WTC11 (cell line): ENCODE measurements at regions not wholly inside any gene's neighbourhood (a gene's known extent, or its start where the extent isn't known, plus 50 kb on each side); places are given as distances from the start of the nearest gene placed in this dataset.

Experiments
- ATAC-seq: fragments of 200-7000 bp; cut with Tn5 transposase; 2 replicates; pipeline ENCODE4 v1.10.0; 2021; ENCODE audit warnings: mild to moderate bottlenecking, moderate library complexity
- CTCF ChIA-PET: fragments of 300-600 bp; sonication (Branson Sonifier 250); formaldehyde crosslinking; loops from one replicate; lab custom pipeline; 2021; ENCODE audit warnings: antibody characterized with exemption; lab: Charles Lee
- POLR2A ChIA-PET: fragments of 350-600 bp; sonication (Branson Sonifier 250); formaldehyde crosslinking; loops from one replicate; lab custom pipeline; 2021; ENCODE audit warnings: antibody characterized with exemption; lab: Charles Lee
- DNase-seq: peaks from one replicate; pipeline ENCODE4 v3.0.0; 2021; ENCODE audit warnings: low spot score
- H3K27ac Mint-ChIP-seq: 2 replicates; pipeline ENCODE4 v1.8.0; 2021; ENCODE audit warnings: mixed read lengths
- H3K27me3 Mint-ChIP-seq: 2 replicates; pipeline ENCODE4 v1.8.0; 2021; ENCODE audit warnings: low read depth, mild to moderate bottlenecking, moderate library complexity, mixed read lengths
- H3K36me3 Mint-ChIP-seq: 2 replicates; pipeline ENCODE4 v1.8.0; 2021; ENCODE audit warnings: mixed read lengths
- H3K4me1 Mint-ChIP-seq: 2 replicates; pipeline ENCODE4 v1.8.0; 2022; ENCODE audit warnings: mixed read lengths
- H3K4me3 Mint-ChIP-seq: 2 replicates; pipeline ENCODE4 v1.8.0; 2021; ENCODE audit warnings: mild to moderate bottlenecking, moderate library complexity, mixed read lengths
- H3K9me3 Mint-ChIP-seq: 2 replicates; pipeline ENCODE4 v1.8.0; 2021; ENCODE audit warnings: mixed read lengths
- ATF1 ChIP-seq: sonication (generic); formaldehyde crosslinking; IDR thresholded peaks from 2 replicates; pipeline ENCODE4 v1.8.1; 2023; ENCODE audit warnings: mild to moderate bottlenecking, moderate library complexity, missing genetic modification reagents
- ATF3 ChIP-seq: sonication (generic); formaldehyde crosslinking; conservative IDR thresholded peaks from 2 replicates; pipeline ENCODE4 v1.8.1; 2022; ENCODE audit warnings: mild to moderate bottlenecking, missing genetic modification reagents
- ELF4 ChIP-seq: sonication (generic); formaldehyde crosslinking; IDR thresholded peaks from 2 replicates; pipeline ENCODE4 v1.8.1; 2022; ENCODE audit warnings: low read depth, mild to moderate bottlenecking, moderate library complexity, missing genetic modification reagents
- GABPB1 ChIP-seq: sonication (generic); formaldehyde crosslinking; IDR thresholded peaks from 2 replicates; pipeline ENCODE4 v1.8.1; 2023; ENCODE audit warnings: mild to moderate bottlenecking, missing genetic modification reagents
- GTF2I ChIP-seq: fragments of 250-450 bp; sonication (Bioruptor Pico); conservative IDR thresholded peaks from 2 replicates; pipeline ENCODE4 v1.4.0; 2021; ENCODE audit warnings: mild to moderate bottlenecking
- JAZF1 ChIP-seq: fragments of 250-450 bp; sonication (Bioruptor Pico); IDR thresholded peaks from 2 replicates; pipeline ENCODE4 v1.9.0; 2021; ENCODE audit warnings: moderate library complexity, mild to moderate bottlenecking, inconsistent platforms
- NR3C1 ChIP-seq: sonication (generic); formaldehyde crosslinking; conservative IDR thresholded peaks from 2 replicates; pipeline ENCODE4 v1.8.1; 2023; ENCODE audit warnings: low read depth, mild to moderate bottlenecking, missing genetic modification reagents
- OVOL2 ChIP-seq: fragments of 250-450 bp; sonication (Bioruptor Pico); IDR thresholded peaks from 2 replicates; pipeline ENCODE4 v1.9.0; 2021; ENCODE audit warnings: mild to moderate bottlenecking, borderline replicate concordance
- PRDM15 ChIP-seq: sonication (generic); formaldehyde crosslinking; IDR thresholded peaks from 2 replicates; pipeline ENCODE4 v1.8.0; 2022; ENCODE audit warnings: missing genetic modification reagents
- SP1 ChIP-seq: sonication (generic); formaldehyde crosslinking; conservative IDR thresholded peaks from 2 replicates; pipeline ENCODE4 v1.8.1; 2022; ENCODE audit warnings: missing genetic modification reagents
- STAT6 ChIP-seq: sonication (generic); formaldehyde crosslinking; conservative IDR thresholded peaks from 2 replicates; pipeline ENCODE4 v1.8.1; 2023; ENCODE audit warnings: mild to moderate bottlenecking, low read depth, missing genetic modification reagents, moderate library complexity
- TEAD4 ChIP-seq: sonication (generic); formaldehyde crosslinking; IDR thresholded peaks from 2 replicates; pipeline ENCODE4 v1.8.0; 2022; ENCODE audit warnings: mild to moderate bottlenecking, missing genetic modification reagents
- TF ChIP-seq, protein P1 (sequence below): fragments of 250-450 bp; sonication (Bioruptor Pico); IDR thresholded peaks from 2 replicates; pipeline ENCODE4 v1.9.0; 2021; ENCODE audit warnings: mild to moderate bottlenecking, borderline replicate concordance
- TF ChIP-seq, protein P2 (sequence below): sonication (generic); formaldehyde crosslinking; IDR thresholded peaks from 2 replicates; pipeline ENCODE4 v1.8.1; 2022; ENCODE audit warnings: missing genetic modification reagents, borderline replicate concordance
- TF ChIP-seq, protein P3 (sequence below): sonication (generic); formaldehyde crosslinking; IDR thresholded peaks from 2 replicates; pipeline ENCODE4 v1.8.0; 2022; ENCODE audit warnings: mild to moderate bottlenecking, missing genetic modification reagents

- TF ChIP-seq PRDM15 (CRISPR knock-in tag) (no peak), JAZF1 (CRISPR knock-in tag) (no peak), SP1 (CRISPR knock-in tag) (no peak)
- TF ChIP-seq, protein P1, sequence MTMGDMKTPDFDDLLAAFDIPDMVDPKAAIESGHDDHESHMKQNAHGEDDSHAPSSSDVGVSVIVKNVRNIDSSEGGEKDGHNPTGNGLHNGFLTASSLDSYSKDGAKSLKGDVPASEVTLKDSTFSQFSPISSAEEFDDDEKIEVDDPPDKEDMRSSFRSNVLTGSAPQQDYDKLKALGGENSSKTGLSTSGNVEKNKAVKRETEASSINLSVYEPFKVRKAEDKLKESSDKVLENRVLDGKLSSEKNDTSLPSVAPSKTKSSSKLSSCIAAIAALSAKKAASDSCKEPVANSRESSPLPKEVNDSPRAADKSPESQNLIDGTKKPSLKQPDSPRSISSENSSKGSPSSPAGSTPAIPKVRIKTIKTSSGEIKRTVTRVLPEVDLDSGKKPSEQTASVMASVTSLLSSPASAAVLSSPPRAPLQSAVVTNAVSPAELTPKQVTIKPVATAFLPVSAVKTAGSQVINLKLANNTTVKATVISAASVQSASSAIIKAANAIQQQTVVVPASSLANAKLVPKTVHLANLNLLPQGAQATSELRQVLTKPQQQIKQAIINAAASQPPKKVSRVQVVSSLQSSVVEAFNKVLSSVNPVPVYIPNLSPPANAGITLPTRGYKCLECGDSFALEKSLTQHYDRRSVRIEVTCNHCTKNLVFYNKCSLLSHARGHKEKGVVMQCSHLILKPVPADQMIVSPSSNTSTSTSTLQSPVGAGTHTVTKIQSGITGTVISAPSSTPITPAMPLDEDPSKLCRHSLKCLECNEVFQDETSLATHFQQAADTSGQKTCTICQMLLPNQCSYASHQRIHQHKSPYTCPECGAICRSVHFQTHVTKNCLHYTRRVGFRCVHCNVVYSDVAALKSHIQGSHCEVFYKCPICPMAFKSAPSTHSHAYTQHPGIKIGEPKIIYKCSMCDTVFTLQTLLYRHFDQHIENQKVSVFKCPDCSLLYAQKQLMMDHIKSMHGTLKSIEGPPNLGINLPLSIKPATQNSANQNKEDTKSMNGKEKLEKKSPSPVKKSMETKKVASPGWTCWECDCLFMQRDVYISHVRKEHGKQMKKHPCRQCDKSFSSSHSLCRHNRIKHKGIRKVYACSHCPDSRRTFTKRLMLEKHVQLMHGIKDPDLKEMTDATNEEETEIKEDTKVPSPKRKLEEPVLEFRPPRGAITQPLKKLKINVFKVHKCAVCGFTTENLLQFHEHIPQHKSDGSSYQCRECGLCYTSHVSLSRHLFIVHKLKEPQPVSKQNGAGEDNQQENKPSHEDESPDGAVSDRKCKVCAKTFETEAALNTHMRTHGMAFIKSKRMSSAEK, result no peak
Measured at GRCh38 chrX:113305496-113305895, 464.9 kb upstream of the AMOT start (continued).

GRCh38 chrX:113300580-113300979 lies 459.9 kb upstream of the AMOT start:
- ChIA-PET POLR2A (no interaction called here), CTCF (no interaction called here)
- H3K4me3 Mint-ChIP-seq, result no peak overlapping the region
- ATAC-seq, result no peak
- H3K9me3 Mint-ChIP-seq, result peaks cover 16% of the 10 kb centered on the region
- no peak overlapping the region for H3K27ac Mint-ChIP-seq
- no peak for DNase-seq
- H3K36me3 Mint-ChIP-seq, result peaks cover 19% of the 10 kb centered on the region
- H3K27me3 Mint-ChIP-seq, result no peaks in the 10 kb centered on the region
- no peak for TF ChIP-seq TEAD4 (CRISPR knock-in tag)
- TF ChIP-seq NR3C1, result no peak
- TF ChIP-seq, protein P1, result no peak
- no peak for TF ChIP-seq ATF3 (CRISPR knock-in tag)
- TF ChIP-seq, protein P2, sequence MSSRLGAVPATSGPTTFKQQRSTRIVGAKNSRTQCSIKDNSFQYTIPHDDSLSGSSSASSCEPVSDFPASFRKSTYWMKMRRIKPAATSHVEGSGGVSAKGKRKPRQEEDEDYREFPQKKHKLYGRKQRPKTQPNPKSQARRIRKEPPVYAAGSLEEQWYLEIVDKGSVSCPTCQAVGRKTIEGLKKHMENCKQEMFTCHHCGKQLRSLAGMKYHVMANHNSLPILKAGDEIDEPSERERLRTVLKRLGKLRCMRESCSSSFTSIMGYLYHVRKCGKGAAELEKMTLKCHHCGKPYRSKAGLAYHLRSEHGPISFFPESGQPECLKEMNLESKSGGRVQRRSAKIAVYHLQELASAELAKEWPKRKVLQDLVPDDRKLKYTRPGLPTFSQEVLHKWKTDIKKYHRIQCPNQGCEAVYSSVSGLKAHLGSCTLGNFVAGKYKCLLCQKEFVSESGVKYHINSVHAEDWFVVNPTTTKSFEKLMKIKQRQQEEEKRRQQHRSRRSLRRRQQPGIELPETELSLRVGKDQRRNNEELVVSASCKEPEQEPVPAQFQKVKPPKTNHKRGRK (CRISPR knock-in tag), result no peak
- no peak for TF ChIP-seq GABPB1 (CRISPR knock-in tag)
- TF ChIP-seq ELF4 (CRISPR knock-in tag), result no peak
- no peak for TF ChIP-seq STAT6 (CRISPR knock-in tag)
- TF ChIP-seq OVOL2 (CRISPR knock-in tag), result no peak
- TF ChIP-seq, protein P3, sequence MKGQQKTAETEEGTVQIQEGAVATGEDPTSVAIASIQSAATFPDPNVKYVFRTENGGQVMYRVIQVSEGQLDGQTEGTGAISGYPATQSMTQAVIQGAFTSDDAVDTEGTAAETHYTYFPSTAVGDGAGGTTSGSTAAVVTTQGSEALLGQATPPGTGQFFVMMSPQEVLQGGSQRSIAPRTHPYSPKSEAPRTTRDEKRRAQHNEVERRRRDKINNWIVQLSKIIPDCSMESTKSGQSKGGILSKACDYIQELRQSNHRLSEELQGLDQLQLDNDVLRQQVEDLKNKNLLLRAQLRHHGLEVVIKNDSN (CRISPR knock-in tag), result no peak
- TF ChIP-seq GTF2I (CRISPR knock-in tag), result no peak
- no peak for TF ChIP-seq ATF1 (CRISPR knock-in tag)
- TF ChIP-seq, all 79 proteins: peak for 0
- peaks cover 36% of the 10 kb centered on the region for H3K4me1 Mint-ChIP-seq
